ENCODE measurements at regions not wholly inside any gene's neighbourhood (a gene's known extent, or its start where the extent isn't known, plus 50 kb on each side); places are given as distances from the start of the nearest gene placed in this dataset.

DNA sequence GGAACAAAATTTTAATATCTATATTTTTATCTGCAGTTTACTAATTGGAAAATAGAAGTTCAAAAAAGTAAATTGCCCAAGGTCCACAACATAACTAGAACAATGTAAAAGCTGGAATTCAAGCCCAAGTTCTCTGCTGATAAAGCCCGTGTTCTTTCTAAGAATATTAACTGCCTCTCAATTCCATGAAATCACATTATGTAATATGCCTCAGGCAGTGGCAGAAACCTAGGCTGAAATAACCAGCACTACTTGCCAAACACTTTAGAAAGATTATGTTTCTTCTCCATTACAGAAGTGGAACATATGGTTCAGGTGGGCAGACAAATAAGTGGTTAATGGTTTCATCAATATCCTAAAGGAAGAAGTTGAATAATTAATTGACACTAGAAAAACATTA lies 56.7 kb upstream of the ADGRL3 start:
- DNase-seq (ENCODE audit: low read depth), result no peak

GRCh38 chr4:61149278-61149677 lies 50.8 kb upstream of the ADGRL3 start:
- DNase-seq (ENCODE audit: low read depth), result no peak
